GDM1 (cell line): ENCODE measurements at regions not wholly inside any gene's neighbourhood (a gene's known extent, or its start where the extent isn't known, plus 50 kb on each side); places are given as distances from the start of the nearest gene placed in this dataset.
A peak's percentile ranks its signal among the peaks of the same experiment; 100 is the strongest.

ENCODE experiments used
- DNase-seq: peaks from one replicate; lab custom pipeline; 2025; lab: John Stamatoyannopoulos, UW

DNA sequence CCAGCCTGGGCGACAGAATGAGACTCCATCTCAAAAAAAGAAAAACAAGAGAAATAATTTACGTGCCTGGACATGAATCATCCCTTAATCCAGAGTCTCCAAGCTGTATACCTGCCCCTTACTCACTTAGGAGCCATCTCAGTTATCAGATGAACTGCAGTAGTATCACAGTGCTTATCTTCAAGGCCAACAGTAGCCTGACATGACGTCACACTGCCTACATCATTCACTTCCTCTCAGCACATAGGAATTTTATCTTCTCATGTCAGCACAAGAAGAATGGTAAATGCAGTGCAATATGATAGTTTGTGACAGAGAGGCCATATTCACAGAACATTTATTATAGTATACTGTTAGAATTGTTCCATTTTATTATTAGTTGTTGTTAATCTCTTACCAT lies 216.6 kb downstream of the SS18 start:
- DNase-seq: no peak

DNA sequence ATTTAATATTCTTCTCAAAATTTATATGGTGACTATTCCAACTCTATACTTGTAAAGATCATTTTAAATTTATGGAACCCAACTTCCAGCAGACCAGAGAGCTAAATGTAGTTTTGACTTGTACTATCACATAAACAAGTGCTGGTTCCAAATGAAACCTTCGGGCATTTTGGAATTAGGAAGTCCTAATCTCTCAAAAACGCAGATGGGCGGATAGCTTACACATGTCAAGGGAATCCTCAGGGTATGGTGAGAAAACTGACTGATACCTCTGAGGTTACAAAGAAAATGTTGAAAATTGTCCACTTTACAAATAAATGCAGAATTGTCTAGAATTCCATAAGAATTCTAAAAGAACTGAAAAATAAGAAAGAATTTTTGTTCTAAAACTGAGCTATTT lies 224.1 kb downstream of the SS18 start:
- no peak for DNase-seq

- no peak for DNase-seq
Observed at GRCh38 chr18:25862881-25863600, 227.4 kb downstream of the SS18 start.

GRCh38 chr18:25853691-25854433 lies 236.6 kb downstream of the SS18 start:
- DNase-seq: no peak

DNA sequence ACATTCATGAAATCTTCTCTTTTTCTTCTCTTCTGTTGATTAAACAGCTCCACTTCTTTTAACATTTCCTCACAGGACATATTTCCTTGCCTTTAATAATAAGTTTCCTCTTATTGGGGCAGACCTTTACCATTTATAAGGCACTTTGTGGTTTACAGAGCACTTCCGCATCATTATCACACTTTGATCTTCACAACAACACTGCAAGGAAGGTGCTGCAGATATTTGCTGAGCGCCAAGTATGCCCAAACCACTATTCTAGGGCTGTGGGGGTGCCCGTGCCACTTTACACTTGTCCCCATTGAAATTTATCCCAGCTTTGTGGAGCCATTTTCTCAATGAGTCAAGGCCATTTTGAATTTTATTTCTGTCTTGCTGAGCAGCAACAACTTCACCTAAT lies 246.6 kb downstream of the SS18 start:
- no peak for DNase-seq

- DNase-seq: no peak
Observed at GRCh38 chr18:25842665-25843064, 247.7 kb downstream of the SS18 start.

DNA sequence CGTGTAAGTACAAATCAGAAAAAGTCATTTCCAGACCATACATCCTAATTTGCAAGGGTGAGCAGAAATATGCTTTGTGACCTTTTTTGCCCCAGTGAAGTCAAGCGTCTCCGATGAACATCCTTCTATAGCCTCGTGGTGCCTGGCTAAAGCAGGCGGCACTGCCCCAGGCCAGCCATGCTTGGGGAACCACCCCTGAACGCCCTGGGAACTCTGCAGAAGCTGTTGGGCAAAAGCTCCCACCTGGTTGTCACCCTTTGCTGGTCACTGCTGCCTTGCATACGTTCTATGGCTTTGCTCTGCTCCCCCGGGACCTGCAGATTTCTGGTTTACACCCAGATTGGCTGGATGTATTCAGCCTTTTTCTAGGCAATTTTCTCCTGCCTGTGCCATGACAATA lies 256.4 kb downstream of the SS18 start:
- DNase-seq: no peak

DNA sequence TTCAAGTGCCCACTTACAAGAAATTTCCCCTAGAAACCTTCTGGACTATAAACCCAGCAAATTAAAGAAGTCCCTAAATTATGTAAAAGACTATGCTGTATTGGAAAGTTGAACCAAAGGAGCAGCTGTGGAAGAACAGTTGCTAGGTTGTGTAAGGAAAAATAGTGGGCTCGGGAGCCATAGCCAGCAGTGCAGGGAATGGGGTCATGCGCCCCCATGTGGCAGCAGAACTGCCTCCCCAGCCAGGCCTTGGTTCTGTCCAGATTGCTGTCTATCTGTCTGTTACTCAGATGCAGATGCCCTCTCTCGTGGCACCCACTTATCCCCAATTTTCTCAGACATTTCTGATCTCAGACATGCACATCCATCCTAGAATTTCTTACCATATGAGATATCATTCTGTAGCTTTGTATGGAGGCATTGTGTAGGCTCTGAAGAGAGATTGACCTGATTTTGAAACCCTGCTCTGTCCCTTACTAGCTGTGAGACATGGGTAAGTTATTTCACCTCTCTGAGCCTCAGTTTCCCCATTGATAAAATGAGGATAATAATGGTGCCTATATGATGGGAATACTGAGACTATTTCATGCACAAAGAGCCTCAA lies 258.3 kb downstream of the SS18 start:
- peak; percentile 13 for DNase-seq

DNA sequence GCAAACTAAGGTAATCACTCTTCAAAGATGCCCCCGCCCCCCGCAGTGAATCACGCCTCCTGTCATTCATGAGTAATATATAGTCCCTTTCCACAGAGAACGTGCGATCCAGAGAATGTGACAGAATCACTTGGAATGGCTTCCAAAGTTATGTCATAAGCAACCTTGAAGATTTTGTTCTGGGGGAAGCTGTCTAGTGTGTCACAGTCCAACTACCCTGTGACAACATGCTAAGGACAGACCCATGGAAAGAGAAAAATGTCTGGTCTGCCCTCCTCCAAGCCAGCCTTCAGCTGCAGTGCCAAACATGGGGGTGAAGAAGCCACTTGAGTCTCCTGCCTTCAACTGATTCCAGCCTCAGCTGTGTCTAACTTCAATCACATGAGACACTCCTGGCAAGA lies 259.1 kb downstream of the SS18 start:
- DNase-seq: no peak

GRCh38 chr18:25830787-25831186 lies 259.6 kb downstream of the SS18 start:
- no peak for DNase-seq

- DNase-seq: no peak
Observed at GRCh38 chr18:25827961-25828561, 262.4 kb downstream of the SS18 start.

- no peak for DNase-seq
Observed at GRCh38 chr18:25827228-25827627, 263.2 kb downstream of the SS18 start.

DNA sequence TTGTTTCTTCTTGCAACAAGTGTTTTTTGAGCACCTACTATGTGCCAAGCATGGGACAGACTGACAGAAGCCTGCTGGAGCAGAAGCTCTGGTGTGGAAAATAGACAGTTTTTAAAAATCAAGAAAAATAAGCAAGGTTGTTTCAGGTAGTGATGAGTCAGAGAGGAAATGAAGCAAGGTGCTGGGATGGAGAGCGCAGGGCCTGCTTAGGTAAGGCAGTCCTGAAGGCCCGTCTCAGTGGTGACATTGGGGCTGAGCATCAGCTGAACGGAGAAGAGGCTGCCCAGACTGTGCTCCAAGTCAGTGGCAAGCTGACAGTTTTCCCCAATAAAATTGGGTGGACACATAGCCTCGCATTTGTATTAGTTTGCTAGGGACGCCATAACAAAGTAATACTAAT lies 263.6 kb downstream of the SS18 start:
- no peak for DNase-seq

GRCh38 chr18:25825979-25826776 lies 264.2 kb downstream of the SS18 start:
- no peak for DNase-seq

GRCh38 chr18:25825056-25825455 lies 265.4 kb downstream of the SS18 start:
- DNase-seq: no peak

DNA sequence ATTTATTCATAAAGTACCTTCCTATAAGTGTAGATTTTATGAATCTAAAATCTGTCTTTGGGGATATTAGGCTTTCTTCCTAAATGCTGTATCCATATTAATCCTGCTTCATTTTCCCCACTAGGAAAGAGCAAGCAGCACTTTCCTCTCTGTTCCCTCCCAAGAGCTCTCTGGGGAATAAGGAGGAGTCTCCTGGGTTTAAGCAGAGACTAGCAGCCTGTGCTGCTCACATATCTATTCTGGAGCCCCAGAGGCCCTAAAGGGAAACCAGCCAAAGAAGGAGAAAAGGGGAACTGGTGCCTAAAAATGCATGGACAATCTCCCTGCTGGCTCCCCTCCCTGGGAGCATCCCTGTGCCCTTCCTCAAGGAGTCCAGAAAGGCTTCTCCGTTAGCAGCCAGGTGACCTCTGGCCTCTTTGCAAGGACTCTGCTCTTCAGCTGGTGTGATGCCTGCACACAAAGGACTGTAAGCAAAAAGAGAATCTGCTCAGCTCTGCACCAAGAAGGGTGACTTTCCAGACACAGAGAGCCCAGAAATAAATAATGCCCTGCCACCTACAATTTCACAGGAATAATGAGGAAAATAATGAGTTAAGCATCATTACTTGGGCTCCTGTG lies 270.6 kb downstream of the SS18 start:
- DNase-seq: no peak

GRCh38 chr18:25818505-25818904 lies 271.9 kb downstream of the SS18 start:
- DNase-seq: no peak

DNA sequence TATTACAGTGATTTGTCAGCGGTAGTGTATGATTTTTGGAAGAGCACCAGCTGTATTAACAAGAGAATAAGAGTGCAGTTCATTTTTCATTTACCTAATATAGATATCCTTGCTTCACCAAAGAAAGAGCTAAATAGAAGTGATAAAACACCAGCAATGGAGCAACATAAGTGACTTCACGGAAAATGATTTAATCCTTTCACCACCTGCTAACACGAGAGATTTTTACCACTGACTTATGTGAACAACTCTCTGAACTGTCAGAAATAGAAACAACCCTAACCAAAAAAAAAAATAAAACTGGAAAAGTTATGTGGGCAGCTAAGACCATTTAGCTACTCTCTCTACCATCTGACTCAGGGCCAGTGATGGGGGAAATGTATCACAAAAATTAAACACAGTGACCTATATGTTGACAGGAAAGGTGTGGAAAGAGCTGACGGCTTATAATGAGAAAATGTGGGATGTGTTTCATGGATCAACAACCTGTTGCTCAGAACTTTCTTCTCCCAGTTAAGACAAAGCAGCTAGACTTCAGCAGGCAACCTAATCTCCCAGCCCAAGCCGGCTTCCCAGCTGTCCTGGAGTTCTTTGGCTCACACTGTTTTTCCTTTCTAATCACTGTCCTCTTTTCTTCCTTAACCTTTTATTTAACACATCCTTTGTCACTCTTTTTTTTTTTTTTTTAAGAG lies 272.7 kb downstream of the SS18 start:
- no peak for DNase-seq

DNA sequence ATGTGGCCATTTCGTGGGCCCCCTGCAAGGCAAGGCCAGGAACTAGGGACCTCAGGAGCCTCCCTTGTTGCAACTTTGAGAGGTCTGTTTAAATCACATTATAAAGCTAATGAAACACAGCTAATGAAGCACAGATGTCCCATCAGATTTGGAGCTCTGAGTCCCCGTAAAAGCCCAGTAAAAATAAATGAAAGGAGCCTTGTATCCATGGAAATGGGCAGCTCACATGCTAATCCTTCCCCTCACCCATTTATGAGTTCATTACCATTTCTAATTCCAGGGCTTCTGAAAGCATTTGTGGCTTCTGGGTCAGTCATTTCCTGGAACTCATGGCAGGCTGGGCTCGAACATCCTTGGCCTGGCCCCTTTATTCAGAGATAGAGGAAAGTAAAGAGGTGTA lies 274.8 kb downstream of the SS18 start:
- DNase-seq: no peak

DNA sequence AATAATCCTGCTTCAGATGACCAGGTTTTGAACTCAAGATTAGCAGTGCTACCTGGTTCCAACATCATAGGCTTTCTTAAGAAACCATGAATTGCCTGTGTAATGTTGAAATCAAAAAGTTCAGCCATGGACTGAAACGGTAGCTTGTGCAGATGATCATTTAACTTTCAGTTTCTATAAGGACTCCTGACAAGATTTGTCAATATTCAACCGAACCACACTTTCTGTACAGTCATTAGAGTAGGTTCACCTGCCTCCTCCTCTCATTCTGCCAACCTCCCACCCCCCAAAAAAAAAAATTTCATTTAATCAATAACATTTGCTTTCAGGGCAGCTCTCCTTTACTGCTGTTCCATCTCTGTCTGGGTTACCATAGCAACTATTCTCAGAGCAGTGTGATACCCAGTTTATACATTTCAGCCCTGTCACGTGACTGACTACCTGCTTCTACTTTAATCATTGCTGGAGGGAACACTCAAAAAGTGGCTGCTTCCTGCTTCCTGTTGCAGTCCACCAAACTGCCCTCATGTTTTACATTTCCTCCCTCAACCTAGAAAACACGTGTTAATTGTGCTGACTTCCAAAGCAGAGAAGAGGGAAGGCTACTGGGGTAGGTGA lies 275.5 kb downstream of the SS18 start:
- no peak for DNase-seq

- DNase-seq: no peak
Observed at GRCh38 chr18:25813110-25813509, 277.3 kb downstream of the SS18 start.
